HG02588 (cell line): ENCODE measurements at regions not wholly inside any gene's neighbourhood (a gene's known extent, or its start where the extent isn't known, plus 50 kb on each side); places are given as distances from the start of the nearest gene placed in this dataset.

Source experiments
- ATAC-seq: cut with Tn5 transposase; IDR thresholded peaks from one replicate; pipeline ENCODE4 v1.9.1; 2021; ENCODE audit warnings: mild to moderate bottlenecking, moderate library complexity; ENCODE audit not compliant: unreplicated experiment

GRCh38 chr14:61891810-61892209 lies 129.6 kb downstream of the SNAPC1 start:
- ATAC-seq: no peak

- no peak for ATAC-seq
Observed at GRCh38 chr14:61893371-61893940, 131.2 kb downstream of the SNAPC1 start.

- ATAC-seq: no peak
Observed at GRCh38 chr14:61894452-61895077, 132.3 kb downstream of the SNAPC1 start.

- ATAC-seq: no peak
Observed at GRCh38 chr14:61897300-61897699, 135.1 kb downstream of the SNAPC1 start.

- ATAC-seq: no peak
Observed at GRCh38 chr14:61898568-61898967, 136.3 kb downstream of the SNAPC1 start.

GRCh38 chr14:61899497-61899896 lies 137.3 kb downstream of the SNAPC1 start:
- no peak for ATAC-seq

- ATAC-seq: no peak
Observed at GRCh38 chr14:61904946-61905345, 142.7 kb downstream of the SNAPC1 start.

GRCh38 chr14:61911574-61911973 lies 149.4 kb downstream of the SNAPC1 start:
- ATAC-seq: no peak

- ATAC-seq: no peak
Observed at GRCh38 chr14:61918998-61919397, 156.8 kb downstream of the SNAPC1 start.

GRCh38 chr14:61923348-61923747 lies 161.1 kb downstream of the SNAPC1 start:
- no peak for ATAC-seq

GRCh38 chr14:61925043-61925442 lies 162.8 kb downstream of the SNAPC1 start:
- ATAC-seq: no peak

GRCh38 chr14:61925732-61926435 lies 163.7 kb downstream of the SNAPC1 start:
- ATAC-seq: no peak

- no peak for ATAC-seq
Observed at GRCh38 chr14:61927060-61927459, 164.8 kb downstream of the SNAPC1 start.

GRCh38 chr14:61927520-61927919 lies 165.3 kb downstream of the SNAPC1 start:
- ATAC-seq: no peak

GRCh38 chr14:61928300-61928699 lies 166.1 kb downstream of the SNAPC1 start:
- ATAC-seq: no peak

GRCh38 chr14:61928701-61929100 lies 166.5 kb downstream of the SNAPC1 start:
- no peak for ATAC-seq

- no peak for ATAC-seq
Observed at GRCh38 chr14:61929651-61930050, 167.4 kb downstream of the SNAPC1 start.

- ATAC-seq: no peak
Observed at GRCh38 chr14:61930101-61930857, 168.1 kb downstream of the SNAPC1 start.

GRCh38 chr14:61932974-61933373 lies 170.8 kb downstream of the SNAPC1 start:
- no peak for ATAC-seq

GRCh38 chr14:61934385-61934784 lies 172.2 kb downstream of the SNAPC1 start:
- ATAC-seq: no peak

GRCh38 chr14:61939776-61940175 lies 177.6 kb downstream of the SNAPC1 start:
- no peak for ATAC-seq
